GM03348 (cell line): ENCODE measurements at regions not wholly inside any gene's neighbourhood (a gene's known extent, or its start where the extent isn't known, plus 50 kb on each side); places are given as distances from the start of the nearest gene placed in this dataset.
"Not testable (repeated sequence)": the region's sequence is repeated elsewhere in the genome, so short reads cannot be mapped to it uniquely, and the experiment has no call there.

Experiments
- DNase-seq: peaks from one replicate; pipeline ENCODE4 v3.0.0; 2012; ENCODE audit warnings: low spot score

DNA sequence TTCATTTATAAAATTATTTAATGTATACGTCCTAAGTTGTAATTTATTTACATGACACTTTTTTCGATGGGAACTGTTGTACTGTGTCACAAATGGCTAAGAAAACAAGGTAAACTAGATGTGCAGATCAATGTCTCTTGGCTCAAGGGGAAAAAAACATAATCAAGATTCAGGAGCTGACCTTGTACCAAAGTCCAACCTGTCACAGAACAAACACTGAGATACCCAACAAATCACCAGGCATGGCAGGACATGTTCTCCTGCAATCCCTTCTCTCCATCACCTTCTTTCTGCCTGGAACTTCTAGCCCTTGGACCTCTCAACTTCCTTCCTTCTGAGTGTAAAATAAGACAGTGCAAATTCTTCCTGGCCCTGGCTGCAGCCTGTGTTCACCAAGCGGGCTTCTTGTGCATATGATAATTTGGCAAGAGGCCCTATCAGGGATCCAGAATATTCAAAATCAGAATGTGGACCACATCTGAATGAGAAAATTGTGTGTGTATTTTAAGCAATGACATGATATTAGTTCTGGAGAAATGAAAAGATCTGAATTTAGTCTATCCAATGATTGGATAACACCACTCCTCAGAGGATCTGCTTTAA, 445.9 kb downstream of the ZNF536 start:
- DNase-seq, result no peak

DNA sequence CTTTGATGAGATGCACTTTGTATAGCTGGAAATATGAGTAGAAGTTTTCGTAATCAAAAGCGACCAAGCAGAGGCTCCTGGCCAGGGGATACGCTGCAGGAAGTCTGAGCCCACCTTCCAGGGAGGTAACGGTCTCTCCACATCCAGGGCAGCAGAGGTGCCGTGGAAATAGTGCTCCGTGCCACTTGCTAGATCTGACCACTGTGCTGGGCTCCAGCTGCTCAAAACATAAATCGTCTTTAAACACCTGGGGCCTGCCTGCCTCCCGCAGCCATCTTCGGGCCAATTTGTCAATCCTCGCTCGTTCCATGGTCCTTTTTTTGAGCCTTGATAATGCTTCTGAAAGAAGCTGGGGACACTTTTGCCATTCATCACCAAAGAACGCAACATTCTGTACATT, 445.0 kb downstream of the ZNF536 start:
- DNase-seq, result no peak

- DNase-seq, result no peak
These were observed 443.9 kb downstream of the ZNF536 start for GRCh38 chr19:30815889-30816580.

DNA sequence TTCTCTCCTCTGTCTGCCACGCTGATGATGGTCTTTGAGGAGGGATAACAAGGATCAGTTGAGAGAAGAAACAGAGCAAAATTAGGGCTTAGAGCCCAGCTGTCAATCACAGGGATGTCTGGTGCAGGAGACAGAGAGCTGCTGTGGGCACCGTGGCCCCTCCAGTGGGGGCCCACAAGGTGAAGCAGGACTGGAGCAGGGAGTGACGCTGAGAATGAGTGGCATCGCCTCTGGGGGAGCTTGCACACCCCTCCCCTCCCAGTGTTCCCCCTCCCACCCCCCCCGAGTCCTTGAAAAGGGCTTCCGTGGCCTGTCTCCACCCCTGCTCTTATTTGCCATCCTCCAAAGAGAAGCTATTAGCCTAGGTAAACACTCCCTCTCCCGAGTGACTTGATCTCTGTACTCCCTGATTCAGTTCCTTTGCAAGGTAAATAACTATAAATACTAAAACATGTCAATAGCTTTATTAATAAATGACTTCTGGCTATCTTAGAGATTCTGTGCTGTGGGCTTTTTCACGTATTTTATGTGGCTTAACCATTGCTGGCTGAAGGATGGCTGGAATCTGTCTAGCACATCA, 440.0 kb downstream of the ZNF536 start:
- no peak for DNase-seq

DNA sequence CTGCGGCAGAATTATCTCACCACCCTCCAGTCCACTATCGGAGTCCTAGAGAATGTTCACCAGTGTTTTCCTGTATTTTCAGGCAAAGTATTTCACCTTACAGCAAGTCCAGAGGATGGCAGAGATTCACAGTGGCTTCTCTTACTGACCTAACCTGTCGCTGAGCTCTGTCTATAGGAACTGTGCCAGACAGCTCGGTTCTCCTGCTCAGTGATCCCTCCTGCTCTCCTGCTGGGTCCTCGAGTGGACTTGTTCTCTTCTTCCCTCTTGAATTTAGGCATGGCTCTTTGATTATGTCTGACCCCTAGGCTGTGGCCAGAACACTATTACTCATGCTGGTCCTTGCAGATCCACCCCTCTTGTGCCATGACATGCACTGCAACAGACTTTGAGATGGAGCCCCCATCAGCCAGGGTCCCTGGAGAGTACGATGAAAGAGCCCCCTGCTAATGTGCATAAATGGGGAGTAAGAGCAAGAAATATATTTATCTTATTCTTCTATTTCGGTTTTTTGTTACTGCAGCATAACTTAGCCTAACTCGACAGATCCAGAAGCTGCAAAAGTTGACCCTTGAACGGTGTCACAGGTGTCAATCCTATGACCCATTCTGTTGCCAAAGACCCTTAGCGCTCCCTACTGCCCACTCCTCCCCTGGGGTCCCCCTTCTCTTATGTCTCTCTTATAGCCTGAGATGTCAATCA, 439.4 kb downstream of the ZNF536 start:
- no peak for DNase-seq

DNA sequence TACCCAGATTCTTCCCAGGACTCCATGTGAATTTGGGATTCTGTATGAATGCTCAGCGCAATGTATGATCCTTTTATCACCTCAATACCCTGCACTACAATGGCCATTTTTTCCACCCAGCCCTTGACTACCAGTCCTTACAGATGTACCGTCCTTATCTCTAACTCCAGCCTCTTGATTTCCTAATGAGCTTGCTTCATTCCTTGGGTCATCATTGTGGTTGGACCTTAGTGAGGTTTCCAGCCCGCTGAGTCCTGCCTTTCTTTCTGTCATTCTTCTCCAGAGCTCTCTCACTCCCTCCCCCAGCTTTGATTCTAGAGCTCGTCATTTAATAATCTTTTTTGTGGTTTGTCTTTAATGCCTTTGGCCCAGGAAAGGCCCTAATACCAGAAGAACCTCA, 438.5 kb downstream of the ZNF536 start:
- DNase-seq, result no peak

- no peak for DNase-seq
These were observed 435.1 kb downstream of the ZNF536 start for GRCh38 chr19:30807278-30807677.

DNA sequence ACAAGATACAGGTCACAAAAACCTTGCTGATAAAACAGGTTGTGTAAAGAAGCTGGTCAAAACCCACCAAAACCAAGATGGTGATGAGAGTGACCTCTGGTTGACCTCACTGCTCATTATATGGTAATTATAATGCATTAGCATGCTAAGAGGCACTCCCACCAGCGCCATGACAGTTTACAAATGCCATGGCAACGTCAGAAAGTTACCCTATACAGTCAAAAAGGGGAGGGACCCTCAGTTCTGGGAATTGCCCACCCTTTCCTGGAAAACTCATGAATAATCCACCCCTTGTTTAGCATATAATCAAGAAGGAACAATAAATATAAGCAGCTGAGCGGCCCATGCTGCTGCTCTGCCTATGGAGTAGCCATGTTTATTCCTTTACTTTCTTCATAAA, 434.1 kb downstream of the ZNF536 start:
- DNase-seq, result no peak

DNA sequence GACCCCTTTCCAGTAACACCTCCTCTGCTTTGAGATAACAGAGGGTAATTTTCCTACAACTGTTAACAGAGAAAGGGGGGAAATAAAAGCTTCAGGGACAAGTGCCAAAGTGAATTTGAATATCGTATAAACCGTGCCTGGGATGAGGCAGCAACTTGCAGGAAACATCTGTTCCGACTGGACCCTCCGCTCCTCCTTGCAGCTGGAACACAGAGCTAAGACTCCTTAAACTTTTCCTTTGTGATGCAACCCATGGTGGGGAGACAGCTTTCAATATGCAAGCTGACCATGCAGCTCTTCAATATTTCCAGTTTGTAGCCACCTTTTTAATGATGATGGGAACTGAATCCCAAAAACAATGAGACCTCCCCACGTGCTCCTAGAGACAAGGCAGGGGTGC, 432.6 kb downstream of the ZNF536 start:
- no peak for DNase-seq

GRCh38 chr19:30804333-30804732, 432.1 kb downstream of the ZNF536 start:
- DNase-seq, result not testable (repeated sequence)

- no peak for DNase-seq
These were observed 430.3 kb downstream of the ZNF536 start for GRCh38 chr19:30802424-30803013.

DNA sequence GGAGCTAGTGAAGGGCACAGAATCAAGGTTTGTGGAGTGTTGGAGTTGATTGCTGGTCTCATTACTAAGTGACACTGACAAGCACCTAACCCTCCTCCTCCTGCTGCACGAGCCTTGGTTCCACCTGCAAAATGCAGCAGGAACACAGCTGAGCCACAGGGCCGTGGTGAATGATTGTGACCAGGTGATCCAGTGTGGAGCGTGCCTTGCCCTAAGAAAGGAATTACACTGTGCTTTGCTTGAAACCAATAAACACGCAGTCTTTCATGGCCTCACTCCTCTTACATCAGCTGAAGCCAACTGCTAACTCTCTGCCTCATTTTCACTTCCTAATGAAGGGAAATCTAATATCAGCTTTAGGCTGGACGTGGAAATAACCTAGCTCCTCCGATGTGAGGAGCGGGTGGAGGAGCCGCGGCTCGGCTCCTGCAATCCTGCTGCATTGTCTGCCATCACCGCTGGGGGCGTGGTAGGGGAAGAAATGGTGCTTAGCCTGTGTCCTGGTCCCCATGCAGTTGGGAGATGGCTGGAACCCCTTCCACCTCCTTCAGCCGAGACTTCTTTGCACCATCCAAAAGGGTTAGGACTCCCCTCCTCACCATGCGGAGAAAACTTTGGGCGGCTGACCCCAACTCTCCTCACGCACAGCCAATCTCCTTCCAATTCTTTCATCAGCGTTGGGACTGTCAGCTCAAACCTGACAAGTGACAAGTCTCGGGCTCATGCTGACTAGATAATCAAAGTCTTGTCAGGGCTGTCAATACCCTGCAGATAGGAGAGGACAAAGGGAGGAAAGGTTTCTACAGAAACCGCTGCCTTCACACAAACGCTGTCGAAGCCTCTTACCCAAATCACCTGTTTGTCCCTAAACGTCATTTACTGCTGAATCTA, 427.9 kb downstream of the ZNF536 start:
- DNase-seq, result peak; percentile 86

GRCh38 chr19:30795727-30796126, 423.5 kb downstream of the ZNF536 start:
- no peak for DNase-seq

- no peak for DNase-seq
These were observed 420.6 kb downstream of the ZNF536 start for GRCh38 chr19:30792561-30793505.

GRCh38 chr19:30791088-30791487, 418.9 kb downstream of the ZNF536 start:
- no peak for DNase-seq

DNA sequence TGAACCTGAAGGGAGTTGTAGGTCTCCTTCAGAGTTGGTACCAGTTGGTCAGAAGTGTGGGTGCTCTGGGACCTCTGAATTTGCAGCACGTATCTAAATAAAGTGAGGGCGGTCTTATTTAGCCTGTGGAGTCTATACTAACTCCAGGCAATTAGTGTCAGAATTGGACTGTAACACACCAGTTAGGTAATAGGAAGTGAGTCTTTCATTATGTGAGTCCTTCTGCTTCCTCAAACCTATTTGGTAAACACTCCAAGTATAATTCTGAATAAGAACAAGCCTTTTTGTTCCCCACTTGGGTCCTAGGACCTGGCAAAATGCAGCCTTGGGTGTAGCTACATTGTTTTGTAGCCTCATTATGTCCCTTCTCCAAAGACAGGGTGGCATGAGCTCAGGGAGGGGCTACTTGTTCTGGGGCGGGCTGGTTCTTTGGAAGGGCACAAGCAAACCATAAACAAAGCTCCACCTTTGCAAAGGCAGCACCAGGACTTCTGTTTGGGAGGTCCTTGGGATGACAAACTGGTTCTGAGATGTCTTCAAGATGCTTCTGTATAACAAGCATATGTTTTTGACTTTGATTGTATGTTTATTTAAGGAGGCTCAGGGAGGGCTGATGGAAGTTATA, 418.0 kb downstream of the ZNF536 start:
- DNase-seq, result no peak

DNA sequence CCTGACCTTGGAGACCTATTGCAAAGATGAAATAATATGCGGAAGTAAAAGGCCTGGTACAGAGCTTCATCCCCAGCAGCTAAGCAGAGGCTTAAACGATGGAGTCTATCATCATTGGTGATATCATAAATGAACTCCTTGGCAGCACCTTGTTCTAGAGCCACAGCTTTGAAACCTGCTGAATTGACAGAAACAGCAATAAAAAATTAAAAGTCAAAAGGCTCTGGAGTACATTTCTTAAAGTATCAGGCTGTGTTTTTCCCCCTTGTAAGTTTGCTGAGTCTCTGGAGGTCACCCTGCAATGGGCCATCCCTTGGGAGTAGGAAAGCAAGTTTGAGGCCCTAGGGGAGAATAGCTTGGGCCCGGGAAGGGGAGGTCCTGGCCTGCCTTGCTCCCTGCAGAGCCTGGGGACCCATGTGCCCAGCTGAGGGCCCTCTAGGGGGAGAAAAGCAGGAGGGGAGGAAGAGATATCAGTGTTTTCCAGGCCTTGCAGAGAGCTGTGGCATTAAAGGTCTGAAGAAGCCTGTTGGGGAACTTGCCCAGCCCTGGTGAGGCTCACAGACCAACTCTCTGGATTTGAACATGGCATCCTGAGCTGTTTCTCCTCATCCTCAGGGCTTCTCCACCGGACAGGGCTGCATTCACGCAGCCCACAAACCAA, 416.1 kb downstream of the ZNF536 start:
- DNase-seq, result no peak

- DNase-seq, result no peak
These were observed 413.4 kb downstream of the ZNF536 start for GRCh38 chr19:30785458-30786137.
